GM21717 (cell line): ENCODE measurements at regions not wholly inside any gene's neighbourhood (a gene's known extent, or its start where the extent isn't known, plus 50 kb on each side); places are given as distances from the start of the nearest gene placed in this dataset.
"Not testable (repeated sequence)": the region's sequence is repeated elsewhere in the genome, so short reads cannot be mapped to it uniquely, and the experiment has no call there.

Experiments used
- ATAC-seq: cut with Tn5 transposase; IDR thresholded peaks from one replicate; pipeline ENCODE4 v1.9.1; 2021; ENCODE audit warnings: mild to moderate bottlenecking, moderate library complexity; ENCODE audit not compliant: unreplicated experiment

DNA sequence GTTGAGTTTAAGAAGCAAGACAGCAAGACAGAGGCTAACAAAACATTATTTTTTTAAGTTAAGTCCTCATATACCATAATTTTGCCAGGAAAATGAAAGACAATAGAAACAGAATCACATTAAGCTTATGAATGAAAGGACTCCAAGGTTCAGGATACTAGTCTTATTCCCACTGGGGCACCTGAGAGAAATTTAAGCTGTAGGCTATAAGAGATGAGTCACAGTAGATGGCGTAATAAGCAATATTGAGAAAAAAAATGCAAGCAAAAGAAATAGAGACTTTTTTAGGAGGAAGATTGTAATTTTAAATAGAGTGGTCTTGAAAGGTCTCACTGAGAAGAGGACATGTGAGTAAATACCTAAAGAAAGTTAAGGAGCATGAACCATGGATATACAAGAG, 57.1 kb upstream of the KIF2B start:
- ATAC-seq: no peak

DNA sequence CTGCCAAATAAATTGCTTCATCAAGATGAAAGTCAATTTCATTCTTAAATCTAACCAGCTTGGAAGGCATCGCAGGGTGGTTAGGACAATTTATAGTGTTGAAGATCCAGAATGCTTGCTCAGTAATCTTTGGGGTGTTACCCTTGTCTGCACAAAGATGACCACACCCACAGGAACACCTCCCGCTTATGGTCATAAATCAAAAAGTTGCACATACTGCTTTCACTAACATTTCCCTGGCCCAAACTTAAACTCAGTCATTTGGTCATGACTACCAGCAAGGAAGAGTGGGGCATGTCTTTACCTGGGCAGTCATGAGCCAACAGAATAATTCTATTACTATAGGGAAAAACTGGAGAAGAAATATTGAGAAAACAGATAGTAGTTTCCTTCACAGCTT, 57.6 kb upstream of the KIF2B start:
- ATAC-seq: no peak

GRCh38 chr17:53757559-53757958, 65.2 kb upstream of the KIF2B start:
- ATAC-seq: no peak

- not testable (repeated sequence) for ATAC-seq
These were observed 65.6 kb upstream of the KIF2B start for GRCh38 chr17:53757116-53757515.

DNA sequence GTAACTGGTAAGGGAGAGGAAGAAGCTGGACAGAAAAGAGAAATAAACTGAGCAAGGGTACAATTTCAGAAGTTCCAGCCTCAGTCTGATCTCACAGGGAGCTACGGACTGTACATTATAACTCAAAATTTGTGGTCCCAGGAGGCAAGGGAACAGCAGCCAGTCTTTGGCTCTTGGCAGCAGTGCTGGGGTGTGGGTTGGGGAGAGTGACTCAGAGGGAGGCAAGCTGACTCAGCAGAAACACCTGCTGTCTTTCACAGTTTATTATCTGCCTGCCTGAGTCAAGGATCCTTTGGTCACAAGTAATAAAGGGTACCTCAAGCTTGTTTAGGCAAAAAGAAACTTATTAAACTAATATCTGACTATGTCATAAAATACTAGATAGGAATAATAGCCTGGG, 73.5 kb upstream of the KIF2B start:
- no peak for ATAC-seq

DNA sequence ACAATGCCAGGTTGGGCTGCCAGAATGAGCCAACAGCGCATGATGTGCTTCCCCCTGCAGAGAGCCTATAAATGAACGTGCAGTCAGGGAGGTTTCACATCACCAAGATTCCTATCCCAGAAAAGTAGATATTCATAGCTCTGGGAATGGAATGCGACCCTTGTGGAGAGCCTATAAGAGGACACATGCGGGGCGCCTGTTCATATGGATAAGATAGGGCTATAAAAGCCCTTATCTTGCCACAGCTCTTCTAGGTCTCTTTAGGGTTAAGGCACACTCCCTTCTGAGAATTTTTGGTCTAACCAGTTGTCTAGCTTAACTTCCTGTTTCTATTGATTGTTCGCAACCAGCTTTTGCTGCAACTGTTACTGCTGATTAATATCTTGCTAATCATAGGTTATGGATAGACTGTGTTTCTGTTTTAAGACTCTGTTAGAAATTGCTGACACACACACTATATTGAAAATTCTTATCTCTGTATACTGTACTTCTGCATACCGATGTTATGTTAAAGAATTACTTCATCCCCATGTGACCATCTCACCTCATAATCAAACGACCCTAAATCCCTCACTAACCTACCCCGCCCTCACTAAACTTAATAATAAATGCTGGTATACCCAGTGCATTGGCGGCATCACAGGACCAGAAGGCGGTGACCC, 74.4 kb upstream of the KIF2B start:
- ATAC-seq: not testable (repeated sequence)

GRCh38 chr17:53740312-53740711, 82.4 kb upstream of the KIF2B start:
- no peak for ATAC-seq

DNA sequence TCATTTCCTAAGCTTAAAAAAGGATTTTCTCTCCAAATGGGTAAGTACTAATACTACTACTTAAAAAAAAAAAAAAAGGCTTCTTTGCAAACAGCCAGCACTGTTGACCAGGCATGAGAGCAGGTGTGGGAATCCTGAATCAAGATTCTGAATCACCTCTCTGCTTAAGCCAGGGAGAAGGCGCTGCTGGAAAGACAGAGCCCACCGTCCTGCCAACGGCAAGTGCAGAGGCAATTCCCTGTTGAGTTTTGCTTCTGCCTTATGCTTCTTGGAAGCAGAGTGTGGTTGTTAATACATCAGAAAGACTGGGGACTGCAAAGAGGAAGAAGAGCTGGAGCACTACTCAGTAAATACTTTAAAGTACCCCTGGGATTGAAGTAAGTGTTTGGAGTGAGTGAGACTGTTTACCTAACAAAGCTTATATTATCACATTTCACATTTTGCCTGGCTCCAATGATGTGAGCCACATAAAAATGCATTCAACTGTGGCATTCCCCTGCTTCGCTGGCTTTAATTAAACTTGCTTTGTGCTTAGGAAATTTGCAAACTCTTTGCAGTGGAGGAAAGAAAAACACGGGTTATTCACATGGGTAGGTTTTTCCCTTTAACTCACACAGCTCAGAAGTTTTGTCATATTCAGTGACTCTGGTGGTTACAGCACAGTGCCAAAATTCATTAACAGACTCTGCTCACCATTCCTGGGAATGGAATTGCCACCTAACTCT, 86.0 kb upstream of the KIF2B start:
- ATAC-seq: no peak

DNA sequence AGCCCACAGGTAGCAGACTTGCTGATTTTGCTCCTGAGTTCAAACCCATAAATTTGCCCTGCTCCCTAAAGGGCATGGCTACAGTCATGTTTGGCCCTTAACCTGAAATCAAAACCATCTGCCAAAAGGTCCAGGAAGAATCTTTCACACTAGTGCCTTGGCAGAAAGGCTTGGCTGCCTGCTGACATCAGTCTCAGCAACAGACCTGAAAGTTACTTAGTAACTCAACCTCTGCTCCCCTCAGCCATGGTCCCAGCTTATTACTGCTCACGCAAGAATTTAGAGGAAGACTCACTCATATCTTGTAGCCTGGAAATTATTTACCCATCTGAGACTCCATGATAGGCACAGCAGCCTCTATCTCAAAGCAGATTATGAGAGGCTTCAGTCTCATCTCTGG, 98.0 kb upstream of the KIF2B start:
- ATAC-seq: no peak

- ATAC-seq: no peak
These were observed 100.3 kb upstream of the KIF2B start for GRCh38 chr17:53722407-53722806.

- no peak for ATAC-seq
These were observed 101.6 kb upstream of the KIF2B start for GRCh38 chr17:53721101-53721500.

GRCh38 chr17:53719229-53719628, 103.5 kb upstream of the KIF2B start:
- ATAC-seq: no peak

- no peak for ATAC-seq
These were observed 115.2 kb upstream of the KIF2B start for GRCh38 chr17:53707566-53707965.

DNA sequence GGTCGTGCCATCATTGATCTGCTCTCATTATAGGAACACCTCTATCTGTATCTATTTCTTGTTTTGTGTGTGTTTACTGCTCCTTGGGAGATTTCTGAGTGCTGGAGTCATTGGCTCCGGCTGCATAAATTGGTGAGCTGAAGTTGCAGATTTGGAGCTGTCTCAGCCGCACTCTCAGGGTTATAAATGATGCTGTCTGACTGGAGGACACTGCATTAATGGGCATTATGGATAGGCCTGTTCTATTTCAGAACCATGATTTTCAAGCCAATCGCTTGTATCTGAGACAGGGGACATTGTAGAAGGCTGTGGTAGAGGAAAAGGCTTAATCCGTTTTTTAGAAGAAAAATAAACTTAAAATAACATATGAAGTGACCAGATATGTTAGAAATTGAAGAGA, 126.4 kb upstream of the KIF2B start:
- ATAC-seq: no peak

- no peak for ATAC-seq
These were observed 135.4 kb upstream of the KIF2B start for GRCh38 chr17:53687324-53687723.

GRCh38 chr17:53680745-53681144, 142.0 kb upstream of the KIF2B start:
- ATAC-seq: no peak

- ATAC-seq: no peak
These were observed 153.9 kb upstream of the KIF2B start for GRCh38 chr17:53668854-53669253.

DNA sequence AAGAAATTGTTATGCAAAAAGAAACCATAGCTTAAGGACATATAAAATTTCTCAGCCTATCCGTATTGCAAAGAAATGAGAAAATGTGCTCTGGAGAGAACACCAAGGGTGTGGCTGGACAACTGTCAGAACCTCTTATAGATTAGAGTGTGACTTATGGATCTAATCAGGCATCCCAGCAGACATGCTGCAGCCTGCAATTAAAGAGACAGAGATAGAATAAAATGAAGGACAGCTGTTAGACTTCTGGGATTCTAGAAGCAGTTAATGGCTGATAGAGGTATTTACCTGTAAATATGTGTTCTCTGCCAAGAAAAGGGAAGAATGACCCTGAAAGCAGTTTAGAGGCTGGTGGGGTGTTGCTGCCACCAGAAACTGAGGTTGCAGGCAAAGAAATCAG, 160.1 kb upstream of the KIF2B start:
- ATAC-seq: no peak

DNA sequence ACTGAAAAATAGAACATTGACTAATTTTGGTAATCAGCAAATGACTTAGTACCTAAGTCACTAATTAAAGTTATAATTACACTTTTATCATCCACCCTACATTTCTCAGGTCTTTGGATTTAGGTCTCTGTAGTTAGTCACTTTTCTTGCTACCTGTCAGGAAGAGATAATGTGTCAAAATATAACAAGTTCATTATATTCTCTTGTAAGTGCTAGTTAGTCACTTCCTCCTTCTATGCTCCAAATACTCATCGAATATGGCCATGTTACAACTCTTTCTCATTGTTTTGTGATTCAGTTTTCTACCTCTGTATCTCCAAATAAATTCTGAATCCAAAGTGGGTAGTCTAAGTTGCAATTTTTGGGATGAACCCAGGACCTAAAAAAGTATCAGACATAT, 163.5 kb upstream of the KIF2B start:
- ATAC-seq: no peak

DNA sequence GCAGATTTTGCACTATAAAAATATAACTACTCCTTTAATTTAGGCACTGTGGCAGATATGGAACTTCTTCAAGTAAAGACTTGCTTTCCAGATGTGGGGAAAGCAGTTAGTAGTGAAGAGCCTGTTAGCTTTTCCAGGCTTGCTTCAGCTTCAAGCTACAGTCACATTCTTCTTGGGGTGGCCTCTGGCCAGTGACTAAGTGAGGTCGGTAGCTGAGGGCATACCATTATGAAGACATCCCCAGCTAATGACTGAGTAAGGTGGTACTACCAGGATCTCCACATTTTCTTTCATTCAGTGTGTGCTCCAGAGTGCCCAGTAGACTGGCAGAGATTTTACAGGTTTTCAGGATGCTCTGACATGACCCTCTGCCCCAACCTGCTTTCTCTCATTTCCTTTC, 167.1 kb upstream of the KIF2B start:
- no peak for ATAC-seq

DNA sequence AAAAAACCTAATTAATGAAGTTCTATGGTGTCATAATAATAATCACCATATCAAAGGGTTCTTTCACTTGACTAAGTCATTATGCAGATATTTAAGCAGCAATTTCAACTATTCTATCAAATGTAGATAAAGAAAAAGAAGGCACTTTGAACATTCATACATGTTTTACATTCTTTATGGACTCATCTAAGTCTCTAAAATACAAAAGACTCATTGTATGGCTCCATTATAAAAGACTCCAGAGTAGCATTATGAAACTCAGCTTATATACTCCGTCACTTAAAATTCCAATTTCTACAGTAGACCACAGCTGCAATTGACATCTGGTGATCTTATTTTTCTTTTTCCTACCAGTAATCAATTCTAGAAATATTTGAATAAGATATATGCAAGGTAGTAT, 173.5 kb upstream of the KIF2B start:
- no peak for ATAC-seq

DNA sequence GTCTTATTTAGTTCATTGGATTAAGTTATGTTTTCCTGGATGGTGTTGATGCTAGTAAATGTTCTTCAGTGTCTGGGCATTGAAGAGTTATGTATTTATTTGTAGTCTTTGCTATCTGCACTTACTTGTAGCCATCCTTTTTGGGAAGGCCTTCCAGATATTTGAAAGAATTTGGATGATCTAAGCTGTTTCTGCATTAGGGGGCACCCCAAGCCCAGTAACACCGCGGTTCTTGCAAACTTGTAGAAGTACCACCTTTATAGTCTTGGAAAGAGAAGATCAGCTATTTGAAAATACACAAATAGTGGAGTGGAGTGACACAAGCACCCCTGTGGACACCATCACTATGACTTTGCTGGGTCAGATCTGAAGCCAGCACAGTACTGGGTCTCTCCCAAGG, 175.9 kb upstream of the KIF2B start:
- no peak for ATAC-seq

- ATAC-seq: no peak
These were observed 181.9 kb upstream of the KIF2B start for GRCh38 chr17:53640808-53641207.
